Activated CD8-positive, alpha-beta T cell treated with anti-CD3 and anti-CD28 coated beads for 36 hours (primary cell): ENCODE measurements at regions not wholly inside any gene's neighbourhood (a gene's known extent, or its start where the extent isn't known, plus 50 kb on each side); places are given as distances from the start of the nearest gene placed in this dataset.

Experiments
- ATAC-seq: fragments of 200-7000 bp; cut with Tn5 transposase; one replicate; pipeline ENCODE4 v1.10.0; 2021; ENCODE audit warnings: mild to moderate bottlenecking, moderate library complexity
- CTCF ChIA-PET: fragments of 350-600 bp; sonication (Branson Sonifier 250); formaldehyde crosslinking; loops from one replicate; lab custom pipeline; 2021; ENCODE audit warnings: antibody characterized with exemption; lab: Charles Lee
- POLR2A ChIA-PET: fragments of 350-600 bp; sonication (Branson Sonifier 250); formaldehyde crosslinking; loops from one replicate; lab custom pipeline; 2021; ENCODE audit warnings: antibody characterized with exemption; lab: Charles Lee
- DNase-seq: peaks from one replicate; pipeline ENCODE4 v3.0.0-alpha.2; 2020
- H3K27ac Mint-ChIP-seq: one replicate; pipeline ENCODE4 v1.8.0; 2021; ENCODE audit warnings: mild to moderate bottlenecking, mixed read lengths
- H3K27me3 Mint-ChIP-seq: one replicate; pipeline ENCODE4 v1.8.0; 2021; ENCODE audit warnings: mixed read lengths
- H3K36me3 Mint-ChIP-seq: one replicate; pipeline ENCODE4 v1.8.0; 2021; ENCODE audit warnings: low read depth, mixed read lengths
- H3K4me1 Mint-ChIP-seq: one replicate; pipeline ENCODE4 v1.8.0; 2021; ENCODE audit warnings: low read depth, mixed read lengths
- H3K4me3 Mint-ChIP-seq: one replicate; pipeline ENCODE4 v1.8.0; 2021; ENCODE audit warnings: mild to moderate bottlenecking, moderate library complexity, mixed read lengths
- H3K9me3 Mint-ChIP-seq: one replicate; pipeline ENCODE4 v1.8.0; 2021; ENCODE audit warnings: mixed read lengths
- CTCF ChIP-seq: fragments of 200-600 bp; IDR thresholded peaks from one replicate; pipeline ENCODE4 v1.8.0; 2022; ENCODE audit warnings: antibody characterized with exemption, mild to moderate bottlenecking
- intact Hi-C: fragments of 100-400 bp; cut with micrococcal nuclease; formaldehyde crosslinking; loops from one replicate; pipeline ENCODE4 v1.10.0; 2022

DNA sequence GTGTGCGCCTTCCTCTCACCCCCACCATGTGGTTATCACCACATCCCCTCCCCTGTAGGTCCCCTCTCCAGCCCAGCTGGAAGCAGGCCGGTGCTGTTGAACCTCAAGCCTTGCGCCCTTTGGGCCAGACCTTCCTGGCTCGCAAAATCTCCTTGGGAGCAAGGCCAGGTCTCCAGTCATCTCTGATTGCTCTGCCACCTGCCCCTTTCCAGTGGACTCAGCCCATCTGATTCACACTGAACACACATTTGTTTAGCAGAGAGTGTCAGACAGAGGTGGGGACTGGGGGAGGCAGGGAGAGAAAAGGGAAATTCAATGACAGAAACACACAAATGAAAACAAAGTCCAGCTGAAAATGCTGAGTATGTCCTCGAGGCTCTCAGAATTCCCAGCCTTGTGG is 119.4 kb downstream of the TPRA1 start:
- POLR2A ChIA-PET = no interaction called here
- H3K27ac Mint-ChIP-seq = no peak overlapping the region

DNA sequence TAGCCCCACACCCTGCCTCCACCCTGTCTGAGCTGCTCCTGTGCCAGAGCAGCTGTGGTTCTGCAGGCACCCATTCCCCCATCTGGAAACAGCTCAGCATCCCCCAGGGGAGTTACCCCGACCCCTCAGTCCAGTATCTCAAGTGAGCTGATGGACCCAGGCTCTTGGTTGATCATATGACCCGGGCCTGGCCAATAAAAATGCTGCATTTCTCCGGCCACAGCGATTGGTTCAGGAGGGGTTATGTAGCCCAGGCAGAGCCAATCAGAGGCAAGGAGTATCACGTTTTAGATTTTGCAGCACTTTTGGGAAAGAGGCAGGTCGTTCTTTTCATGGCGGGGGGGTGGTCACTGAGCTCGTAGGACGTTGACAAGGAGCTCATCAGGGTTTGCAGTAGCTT is 120.8 kb downstream of the TPRA1 start:
- Mint-ChIP-seq H3K27ac (no peak overlapping the region), H3K36me3 (no peaks in the 10 kb centered on the region), H3K27me3 (peaks cover 5% of the 10 kb centered on the region), H3K4me3 (no peak overlapping the region), H3K9me3 (peaks cover 6% of the 10 kb centered on the region), H3K4me1 (peaks cover 3% of the 10 kb centered on the region)
- CTCF ChIA-PET = interaction anchor here (0.6 kb wide), 1 partner anchor 188 kb away, joined by 3 read pairs; no protein-coding TSS in a partner anchor
- POLR2A ChIA-PET = no interaction called here
- ATAC-seq = no peak
- intact Hi-C loops = no loop called here
- no peak for TF ChIP-seq CTCF
- DNase-seq = no peak

More for the DNA sequence above, 119.4 kb downstream of the TPRA1 start:
- no peak for TF ChIP-seq CTCF
- Mint-ChIP-seq H3K4me1 (peaks cover 3% of the 10 kb centered on the region), H3K36me3 (no peaks in the 10 kb centered on the region), H3K4me3 (no peak overlapping the region), H3K27me3 (peaks cover 6% of the 10 kb centered on the region), H3K9me3 (peaks cover 6% of the 10 kb centered on the region)
- no peak for ATAC-seq
- no peak for DNase-seq
- CTCF ChIA-PET = interaction anchor here (1.4 kb wide), 1 partner anchor 11 kb away, joined by 3 read pairs; no protein-coding TSS in a partner anchor
- intact Hi-C loops = no loop called here

DNA sequence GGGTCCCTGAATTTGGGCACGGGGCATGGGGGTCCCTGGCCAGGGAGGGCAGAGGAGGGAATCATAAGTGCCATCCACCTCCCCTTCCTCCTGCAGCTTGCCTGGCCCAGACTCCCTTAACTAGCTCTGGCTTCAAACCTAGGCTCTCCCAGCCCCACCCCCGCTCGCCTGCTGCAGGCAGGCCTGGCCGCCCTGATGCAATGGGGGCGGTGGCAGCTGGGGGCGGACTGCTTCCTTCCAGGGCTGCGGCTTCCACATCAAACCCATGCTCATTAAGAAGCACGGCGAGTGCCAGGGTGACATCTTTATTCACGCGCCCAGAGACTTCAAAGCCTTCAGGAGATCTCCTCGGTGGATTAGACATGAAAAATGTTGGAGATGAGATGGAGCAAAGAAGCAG is 123.1 kb downstream of the TPRA1 start:
- ChIA-PET CTCF (interaction anchor here (1.0 kb wide), 1 partner anchor 716 kb away, joined by 3 read pairs; no protein-coding TSS in a partner anchor), POLR2A (no interaction called here)
- ATAC-seq (peak; percentile 60), DNase-seq (peak; percentile 49)
- intact Hi-C loops = no loop called here
- Mint-ChIP-seq H3K27me3 (peaks cover 7% of the 10 kb centered on the region), H3K27ac (no peak overlapping the region), H3K36me3 (no peaks in the 10 kb centered on the region), H3K4me1 (peaks cover 3% of the 10 kb centered on the region), H3K9me3 (peaks cover 6% of the 10 kb centered on the region), H3K4me3 (no peak overlapping the region)
- TF ChIP-seq CTCF = no peak

DNA sequence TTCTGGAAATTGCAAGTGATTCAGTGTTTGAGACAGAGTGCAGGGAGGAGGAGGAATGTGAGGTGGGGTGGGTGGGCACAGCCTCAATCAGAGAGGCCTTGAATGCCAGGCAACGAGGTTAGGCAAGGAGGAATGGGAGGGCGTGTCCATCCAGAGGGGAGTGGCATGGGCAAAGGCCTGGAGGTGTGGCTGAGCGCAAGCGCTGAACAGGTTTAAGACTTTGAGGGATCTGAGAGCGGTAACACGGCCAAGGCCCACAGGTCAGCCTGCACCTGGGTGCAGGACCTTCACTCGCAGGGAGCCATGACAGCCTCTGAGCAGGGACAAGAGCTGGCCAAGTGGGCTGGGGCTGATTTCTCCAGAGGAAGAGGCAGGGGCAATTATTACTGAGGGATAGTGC is 125.9 kb downstream of the TPRA1 start:
- Mint-ChIP-seq H3K36me3 (no peaks in the 10 kb centered on the region), H3K4me3 (no peak overlapping the region), H3K4me1 (peaks cover 3% of the 10 kb centered on the region), H3K9me3 (peaks cover 6% of the 10 kb centered on the region), H3K27me3 (peaks cover 9% of the 10 kb centered on the region), H3K27ac (no peak overlapping the region)
- no peak for DNase-seq
- no peak for ATAC-seq
- ChIA-PET POLR2A (no interaction called here), CTCF (interaction anchor here (1.3 kb wide), 1 partner anchor 9 kb away, joined by 6 read pairs; no protein-coding TSS in a partner anchor)
- TF ChIP-seq CTCF = no peak
- intact Hi-C loops = no loop called here

GRCh38 chr3:127462111-127462655 is 128.3 kb downstream of the TPRA1 start:
- Mint-ChIP-seq H3K27ac (no peak overlapping the region), H3K27me3 (peaks cover 18% of the 10 kb centered on the region), H3K4me3 (no peak overlapping the region), H3K4me1 (peaks cover 2% of the 10 kb centered on the region), H3K9me3 (no peaks in the 10 kb centered on the region), H3K36me3 (no peaks in the 10 kb centered on the region)
- intact Hi-C loops = no loop called here
- ChIA-PET POLR2A (no interaction called here), CTCF (interaction anchor here (1.4 kb wide), 1 partner anchor 11 kb away, joined by 6 read pairs; no protein-coding TSS in a partner anchor)
- no peak for ATAC-seq
- no peak for DNase-seq
- TF ChIP-seq CTCF = no peak
